Body of pancreas (tissue), 4 donors: ENCODE measurements at regions not wholly inside any gene's neighbourhood (a gene's known extent, or its start where the extent isn't known, plus 50 kb on each side); places are given as distances from the start of the nearest gene placed in this dataset.

Source experiments
- POLR2A ChIP-seq, 3 donors: fragments of 450-650 bp; IDR thresholded peaks; one replicate each; pipeline ENCODE4 v1.6.1; 2016; ENCODE audit warnings: antibody characterized with exemption in 3 of 3, mild to moderate bottlenecking in 2 of 3
- TF ChIP-seq, protein P1 (sequence below), 7 experiments: fragments of 450-650 bp in 4 of 7; fragments of 200-600 bp in 3 of 7; sonication (generic) in 3 of 7; IDR thresholded peaks; one replicate each; pipeline ENCODE4 v1.5.1; 2016 to 2019; ENCODE audit warnings: antibody characterized with exemption in 7 of 7

DNA sequence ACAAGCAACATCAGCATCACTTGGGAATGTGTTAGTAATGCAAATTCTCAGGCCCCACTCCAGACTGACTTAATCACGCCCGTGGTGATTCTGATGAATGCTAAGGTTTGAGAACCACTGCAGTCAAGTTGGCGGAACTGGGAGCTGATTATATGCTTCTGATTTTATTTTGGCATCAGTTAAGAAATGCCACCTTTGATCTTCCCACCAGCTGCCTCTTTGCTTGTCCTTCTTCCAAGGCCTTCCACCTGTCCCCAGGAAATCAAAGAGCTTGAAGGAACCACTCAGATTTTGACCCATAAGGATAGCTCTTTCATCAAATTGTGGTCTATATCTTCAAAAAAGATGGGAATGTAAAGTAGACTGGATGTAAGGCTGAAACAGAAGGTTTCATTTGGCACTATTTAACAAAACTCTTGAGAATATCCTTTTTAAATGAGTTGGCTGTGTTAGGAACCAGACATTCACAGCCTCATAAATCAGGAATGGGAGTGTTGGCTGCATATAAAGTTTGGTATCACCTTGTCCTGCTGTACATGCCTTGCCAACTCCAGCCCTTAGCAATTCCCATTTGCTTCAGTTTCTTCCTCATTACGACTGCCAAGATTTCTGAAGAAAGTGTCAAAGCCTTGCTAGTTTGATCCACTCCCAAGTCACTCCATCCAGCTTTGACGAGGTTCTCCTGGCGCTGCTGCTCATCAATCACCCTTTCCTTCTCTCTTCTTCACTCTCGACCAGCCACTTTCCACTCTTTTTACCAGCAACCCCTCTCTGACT lies 125.8 kb upstream of the NPHP3 start:
- TF ChIP-seq POLR2A (IDR thresholded peaks at IDR 0.05) = no peak
- TF ChIP-seq, protein P1, sequence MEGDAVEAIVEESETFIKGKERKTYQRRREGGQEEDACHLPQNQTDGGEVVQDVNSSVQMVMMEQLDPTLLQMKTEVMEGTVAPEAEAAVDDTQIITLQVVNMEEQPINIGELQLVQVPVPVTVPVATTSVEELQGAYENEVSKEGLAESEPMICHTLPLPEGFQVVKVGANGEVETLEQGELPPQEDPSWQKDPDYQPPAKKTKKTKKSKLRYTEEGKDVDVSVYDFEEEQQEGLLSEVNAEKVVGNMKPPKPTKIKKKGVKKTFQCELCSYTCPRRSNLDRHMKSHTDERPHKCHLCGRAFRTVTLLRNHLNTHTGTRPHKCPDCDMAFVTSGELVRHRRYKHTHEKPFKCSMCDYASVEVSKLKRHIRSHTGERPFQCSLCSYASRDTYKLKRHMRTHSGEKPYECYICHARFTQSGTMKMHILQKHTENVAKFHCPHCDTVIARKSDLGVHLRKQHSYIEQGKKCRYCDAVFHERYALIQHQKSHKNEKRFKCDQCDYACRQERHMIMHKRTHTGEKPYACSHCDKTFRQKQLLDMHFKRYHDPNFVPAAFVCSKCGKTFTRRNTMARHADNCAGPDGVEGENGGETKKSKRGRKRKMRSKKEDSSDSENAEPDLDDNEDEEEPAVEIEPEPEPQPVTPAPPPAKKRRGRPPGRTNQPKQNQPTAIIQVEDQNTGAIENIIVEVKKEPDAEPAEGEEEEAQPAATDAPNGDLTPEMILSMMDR (IDR thresholded peaks at IDR 0.05) = no peak
